ENCODE measurements at regions not wholly inside any gene's neighbourhood (a gene's known extent, or its start where the extent isn't known, plus 50 kb on each side); places are given as distances from the start of the nearest gene placed in this dataset.

DNA sequence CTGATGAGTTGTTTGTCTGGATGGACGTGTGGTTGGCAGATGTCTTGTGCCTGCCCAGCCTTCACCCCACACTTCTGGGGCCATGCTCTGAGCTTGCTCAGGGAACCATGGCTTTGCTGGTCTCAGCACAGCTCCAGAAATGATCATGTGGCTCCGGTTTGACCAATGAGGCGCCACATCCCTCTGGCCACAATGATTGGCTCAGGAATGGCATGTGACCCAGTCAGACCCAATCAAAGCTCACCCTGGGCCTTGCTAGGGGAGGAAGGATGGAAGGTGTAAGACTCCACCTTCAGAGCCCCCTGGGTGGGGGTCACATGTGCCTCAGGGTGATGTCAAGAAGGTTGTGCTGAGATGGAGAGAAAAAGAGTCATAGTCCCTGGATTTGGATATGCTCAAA lies 281.6 kb upstream of the SULF2 start:
- TF ChIP-seq CTCF (conservative IDR thresholded peaks at IDR 0.05) (no peak), ZFX (IDR thresholded peaks at IDR 0.05) (no peak)

Data from C4-2B (cell line).